ENCODE measurements at regions not wholly inside any gene's neighbourhood (a gene's known extent, or its start where the extent isn't known, plus 50 kb on each side); places are given as distances from the start of the nearest gene placed in this dataset.

DNA sequence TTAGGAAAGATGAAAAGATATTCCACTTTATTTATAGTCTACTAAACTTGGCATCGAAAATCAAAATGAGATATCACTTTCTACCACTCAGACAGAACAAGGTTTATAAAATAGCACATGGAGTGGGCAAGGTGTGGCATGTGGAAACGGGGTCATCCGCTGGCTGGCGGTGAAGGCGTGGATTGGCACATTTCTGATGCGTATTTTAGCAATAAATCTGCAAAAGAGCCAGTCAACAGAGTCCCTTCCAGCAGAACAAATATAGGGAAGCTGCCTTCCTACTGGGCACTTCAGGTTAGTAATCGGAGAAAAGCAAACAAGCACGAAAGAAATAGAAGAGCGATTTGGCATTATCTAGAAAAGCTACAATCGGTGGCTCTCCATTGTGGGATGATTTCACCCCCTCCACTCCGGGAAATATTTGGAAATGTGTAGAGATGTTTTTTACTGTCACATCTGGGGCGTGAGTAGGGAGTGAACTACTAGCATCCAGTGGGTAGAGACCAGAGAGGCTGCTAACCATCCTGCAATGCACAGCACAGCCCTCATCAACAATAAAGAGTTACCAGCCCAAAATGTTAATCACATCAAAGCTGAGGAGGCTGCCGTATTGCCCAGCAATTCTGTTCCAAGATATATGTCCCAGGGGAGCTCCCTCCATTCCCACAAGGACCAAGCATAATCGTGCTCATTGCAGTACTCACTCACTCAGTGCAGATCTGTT, 116.1 kb upstream of the PEG3 start:
- TF ChIP-seq, protein P1, sequence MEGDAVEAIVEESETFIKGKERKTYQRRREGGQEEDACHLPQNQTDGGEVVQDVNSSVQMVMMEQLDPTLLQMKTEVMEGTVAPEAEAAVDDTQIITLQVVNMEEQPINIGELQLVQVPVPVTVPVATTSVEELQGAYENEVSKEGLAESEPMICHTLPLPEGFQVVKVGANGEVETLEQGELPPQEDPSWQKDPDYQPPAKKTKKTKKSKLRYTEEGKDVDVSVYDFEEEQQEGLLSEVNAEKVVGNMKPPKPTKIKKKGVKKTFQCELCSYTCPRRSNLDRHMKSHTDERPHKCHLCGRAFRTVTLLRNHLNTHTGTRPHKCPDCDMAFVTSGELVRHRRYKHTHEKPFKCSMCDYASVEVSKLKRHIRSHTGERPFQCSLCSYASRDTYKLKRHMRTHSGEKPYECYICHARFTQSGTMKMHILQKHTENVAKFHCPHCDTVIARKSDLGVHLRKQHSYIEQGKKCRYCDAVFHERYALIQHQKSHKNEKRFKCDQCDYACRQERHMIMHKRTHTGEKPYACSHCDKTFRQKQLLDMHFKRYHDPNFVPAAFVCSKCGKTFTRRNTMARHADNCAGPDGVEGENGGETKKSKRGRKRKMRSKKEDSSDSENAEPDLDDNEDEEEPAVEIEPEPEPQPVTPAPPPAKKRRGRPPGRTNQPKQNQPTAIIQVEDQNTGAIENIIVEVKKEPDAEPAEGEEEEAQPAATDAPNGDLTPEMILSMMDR (IDR thresholded peaks at IDR 0.05): no peak
- no peak for TF ChIP-seq EZH2phosphoT487 (IDR thresholded peaks at IDR 0.05)
